HCT116 (cell line): ENCODE measurements at regions not wholly inside any gene's neighbourhood (a gene's known extent, or its start where the extent isn't known, plus 50 kb on each side); places are given as distances from the start of the nearest gene placed in this dataset.

Experiments
- ATAC-seq: fragments of 200-7000 bp; cut with Tn5 transposase; 2 replicates; pipeline ENCODE4 v1.9.1; 2020; ENCODE audit warnings: mild to moderate bottlenecking, moderate library complexity
- BruUV-seq: library from RNA; stranded (reverse); fragments of 400-500 nt; replicated peaks from 2 replicates; lab custom pipeline; 2021; lab: Mats Ljungman, UMichigan
- CTCF ChIA-PET: fragments of 300-600 bp; sonication (Branson Sonifier 250); formaldehyde crosslinking; loops from one replicate; lab custom pipeline; 2021; ENCODE audit warnings: antibody characterized with exemption; lab: Charles Lee
- POLR2A ChIA-PET: fragments of 300-600, 350-600 bp; sonication (Branson Sonifier 250); formaldehyde crosslinking; loops from one replicate; lab custom pipeline; 2021; ENCODE audit warnings: antibody characterized with exemption; lab: Charles Lee
- RAD21 ChIA-PET, 2 experiments: fragments of 300-600 bp; sonication (Branson Sonifier 250); formaldehyde crosslinking; loops; one replicate each; lab custom pipeline; 2023; ENCODE audit warnings: low total read pairs in 2 of 2; ENCODE audit not compliant: uncharacterized antibody in 2 of 2, unreplicated experiment in 2 of 2, low non-redundant PET in 1 of 2; lab: Charles Lee
- DNase-seq: peaks from one replicate; pipeline ENCODE4 v3.0.0-alpha.2; 2010; ENCODE audit warnings: low read depth, low spot score
- H2AFZ ChIP-seq: fragments of 200-600 bp; shearing (Covaris generic), sonication (generic); 2 replicates; pipeline ENCODE4 v1.6.1; 2017; ENCODE audit warnings: low read depth, mixed run types, mixed read lengths, antibody characterized with exemption, low read length; ENCODE audit not compliant: poor library complexity, severe bottlenecking
- H3K27ac ChIP-seq: 2 replicates; pipeline ENCODE4 v1.5.1; 2012; ENCODE audit warnings: low read depth, low read length
- H3K27me3 ChIP-seq: fragments of 200-600 bp; sonication (generic); 2 replicates; pipeline ENCODE4 v1.6.1; 2016; ENCODE audit warnings: mixed run types, low read length, mixed read lengths; ENCODE audit not compliant: insufficient read depth
- H3K36me3 ChIP-seq, 2 experiments: fragments of 200-500 bp in 1 of 2; fragments of 200-600 bp in 1 of 2; sonication (Bioruptor generic) in 1 of 2; sonication (generic) in 1 of 2; 2 replicates each; pipeline versions ENCODE4 v1.5.1 to v1.6.1; 2014 to 2016; ENCODE audit warnings: low read length in 2 of 2, inconsistent platforms in 1 of 2, mixed read lengths in 1 of 2, mixed run types in 1 of 2; ENCODE audit not compliant: insufficient read depth in 2 of 2, control insufficient read depth in 1 of 2
- H3K4me1 ChIP-seq, 2 experiments: fragments of 200-600 bp in 1 of 2; sonication (generic) in 1 of 2; 2 replicates each; pipeline versions ENCODE4 v1.5.1 to v1.6.1; 2012 to 2017; ENCODE audit warnings: low read length in 2 of 2, inconsistent platforms in 1 of 2, mild to moderate bottlenecking in 1 of 2, mixed read lengths in 1 of 2, mixed run types in 1 of 2, moderate library complexity in 1 of 2; ENCODE audit not compliant: insufficient read depth in 2 of 2, control insufficient read depth in 1 of 2
- H3K4me2 ChIP-seq: fragments of 200-600 bp; sonication (generic); 2 replicates; pipeline ENCODE4 v1.6.1; 2017; ENCODE audit warnings: mixed run types, low read length, mixed read lengths
- H3K4me3 ChIP-seq, 2 experiments: fragments of 200-600 bp in 1 of 2; sonication (generic) in 1 of 2; replicated peaks in 1 of 2; 2 replicates each; pipeline ENCODE4 v1.5.1; 2011 to 2016; ENCODE audit warnings: low read length in 2 of 2, control low read depth in 1 of 2, low read depth in 1 of 2, mild to moderate bottlenecking in 1 of 2, mixed read lengths in 1 of 2, mixed run types in 1 of 2
- H3K79me2 ChIP-seq: fragments of 200-600 bp; sonication (generic); 2 replicates; pipeline ENCODE4 v1.6.1; 2017; ENCODE audit warnings: mild to moderate bottlenecking, mixed run types, low read length, moderate library complexity, mixed read lengths; ENCODE audit not compliant: insufficient read depth
- H3K9ac ChIP-seq: fragments of 200-600 bp; sonication (generic); 2 replicates; pipeline ENCODE4 v1.6.1; 2016; ENCODE audit warnings: low read length, mixed read lengths
- H3K9me2 ChIP-seq: fragments of 200-600 bp; sonication (generic), shearing (Covaris generic); 2 replicates; pipeline ENCODE4 v1.6.1; 2017; ENCODE audit warnings: mixed run types, mild to moderate bottlenecking, moderate library complexity; ENCODE audit not compliant: insufficient read depth
- H3K9me3 ChIP-seq, 2 experiments: fragments of 200-500 bp in 1 of 2; fragments of 200-600 bp in 1 of 2; sonication (Bioruptor generic) in 1 of 2; sonication (generic) in 1 of 2; 2 replicates each; pipeline ENCODE4 v1.6.1; 2014 to 2017; ENCODE audit warnings: low read length in 2 of 2, mixed read lengths in 2 of 2, inconsistent platforms in 1 of 2, low read depth in 1 of 2, mild to moderate bottlenecking in 1 of 2, mixed run types in 1 of 2, moderate library complexity in 1 of 2; ENCODE audit not compliant: control insufficient read depth in 1 of 2, insufficient read depth in 1 of 2
- H4K20me1 ChIP-seq: fragments of 200-600 bp; sonication (generic), shearing (Covaris generic); 2 replicates; pipeline ENCODE4 v1.6.1; 2017; ENCODE audit warnings: mixed run types, mild to moderate bottlenecking, moderate library complexity; ENCODE audit not compliant: insufficient read depth
- CEBPB ChIP-seq: IDR thresholded peaks from 2 replicates; pipeline ENCODE4 v1.6.1; 2012; ENCODE audit warnings: low read depth
- CTCF ChIP-seq, 3 experiments: fragments of 200-600 bp in 1 of 3; sonication (generic) in 1 of 3; IDR thresholded peaks in 2 of 3; conservative IDR thresholded peaks in 1 of 3; 2 replicates each; pipeline ENCODE4 v1.5.1; 2012 to 2017; ENCODE audit warnings: low read depth in 2 of 3, low read length in 2 of 3, antibody characterized with exemption in 1 of 3, borderline replicate concordance in 1 of 3, control low read depth in 1 of 3, mild to moderate bottlenecking in 1 of 3, mixed read lengths in 1 of 3, mixed run types in 1 of 3, moderate library complexity in 1 of 3; ENCODE audit not compliant: insufficient read depth in 1 of 3
- EGR1 ChIP-seq: IDR thresholded peaks from 2 replicates; pipeline ENCODE4 v1.6.1; 2012; ENCODE audit warnings: low read depth
- EZH2 ChIP-seq: fragments of 200-600 bp; sonication (generic); IDR thresholded peaks from 2 replicates; pipeline ENCODE4 v1.6.1; 2017; ENCODE audit warnings: antibody characterized with exemption, mixed run types
- REST ChIP-seq: IDR thresholded peaks from 2 replicates; pipeline ENCODE4 v1.6.1; 2012; ENCODE audit warnings: low read depth
- intact Hi-C: fragments of 100-400 bp; cut with micrococcal nuclease; formaldehyde crosslinking; loops from 2 replicates; pipeline ENCODE4 v1.10.0; 2022

- no peak for TF ChIP-seq REST
- no peak for TF ChIP-seq CEBPB
- no peak for TF ChIP-seq CTCF (IDR thresholded peaks at IDR 0.05 in 2 of 3, conservative IDR thresholded peaks at IDR 0.05 in 1 of 3; ENCODE audit: borderline replicate concordance in 1 of 3, insufficient read depth in 1 of 3, low read depth in 2 of 3, low read length in 2 of 3)
- no peak for TF ChIP-seq EZH2
- no peak for TF ChIP-seq EGR1
- Histone ChIP-seq H4K20me1 (no peaks in the 10 kb centered on the region), H3K27ac (no peak overlapping the region), H3K4me1 (no peaks in the 10 kb centered on the region), H3K9ac (no peak overlapping the region), H3K4me2 (no peak overlapping the region), H3K79me2 (no peaks in the 10 kb centered on the region), H3K9me3 (peaks cover 0 to 22% of the 10 kb centered on the region in 2 experiments; a peak in 2 of 4 replicates), H2AFZ (no peak overlapping the region), H3K36me3 (no peaks in the 10 kb centered on the region), H3K9me2 (no peaks in the 10 kb centered on the region), H3K4me3 (no peak overlapping the region), H3K27me3 (no peaks in the 10 kb centered on the region)
- DNase-seq (no peak), ATAC-seq (no peak)
- BruUV-seq, result no TSS peak
- POLR2A ChIA-PET, result no interaction called here
- RAD21 ChIA-PET, result no interaction called here
- intact Hi-C loops, result no loop called here
- CTCF ChIA-PET, result no interaction called here
Measured at GRCh38 chr11:21635394-21636145, 557.3 kb upstream of the ANO5 start.
